Ascending aorta (tissue), 2 donors: ENCODE measurements at regions not wholly inside any gene's neighbourhood (a gene's known extent, or its start where the extent isn't known, plus 50 kb on each side); places are given as distances from the start of the nearest gene placed in this dataset.

Experiments
- DNase-seq, 2 donors: peaks; one replicate each; pipeline ENCODE4 v3.0.0-alpha.2; 2019; ENCODE audit warnings: low spot score in 2 of 2
- H3K27ac ChIP-seq, 2 donors: fragments of 200-600 bp; sonication (generic); one replicate each; pipeline ENCODE4 v1.5.1; 2016 to 2017; ENCODE audit warnings: mild to moderate bottlenecking in 1 of 2
- H3K27me3 ChIP-seq: fragments of 200-600 bp; sonication (generic); one replicate; pipeline ENCODE4 v1.5.1; 2017
- H3K36me3 ChIP-seq, 2 donors: fragments of 200-600 bp; sonication (generic); one replicate each; pipeline ENCODE4 v1.5.1; 2016
- H3K4me1 ChIP-seq, 2 donors: fragments of 200-600 bp; sonication (generic); one replicate each; pipeline ENCODE4 v1.5.1; 2016 to 2017; ENCODE audit warnings: mild to moderate bottlenecking in 1 of 2
- H3K4me3 ChIP-seq, 2 donors: fragments of 200-600 bp; sonication (generic); one replicate each; pipeline ENCODE4 v1.5.1; 2016 to 2017; ENCODE audit warnings: mild to moderate bottlenecking in 1 of 2
- H3K9me3 ChIP-seq, 2 donors: fragments of 200-600 bp; sonication (generic); one replicate each; pipeline ENCODE4 v1.5.1; 2016
- intact Hi-C: fragments of 100-400 bp; cut with DNase I; formaldehyde crosslinking; loops from one replicate; pipeline ENCODE4 v1.15.1; 2023
- TF ChIP-seq, protein P1 (sequence below), 3 experiments: fragments of 200-600 bp in 2 of 3; fragments of 450-650 bp in 1 of 3; sonication (generic) in 2 of 3; IDR thresholded peaks; one replicate each; pipeline ENCODE4 v1.5.1; 2016 to 2019; ENCODE audit warnings: antibody characterized with exemption in 3 of 3, mild to moderate bottlenecking in 1 of 3, moderate library complexity in 1 of 3

DNA sequence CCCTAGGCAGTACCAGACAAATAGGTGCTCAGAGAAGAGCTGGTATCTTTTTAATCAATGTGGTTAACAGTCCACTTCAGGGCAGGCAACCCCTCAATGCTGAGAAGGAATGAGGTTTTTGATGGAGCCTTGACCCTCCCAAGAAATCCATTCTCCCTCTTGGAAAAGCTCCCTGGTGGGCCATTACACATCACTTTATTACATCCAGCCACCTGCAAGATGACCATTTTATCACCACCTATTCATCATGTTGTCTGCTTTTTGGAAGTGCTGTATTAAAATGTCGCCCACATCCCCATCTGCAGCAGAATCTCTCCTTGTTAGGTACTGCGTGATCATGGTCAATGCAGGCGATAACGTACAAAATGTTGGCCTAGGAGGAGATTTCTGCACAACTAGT lies 614.7 kb upstream of the TMEM132C start:
- Histone ChIP-seq H3K4me3 (no peak overlapping the region), H3K27me3 (no peaks in the 10 kb centered on the region), H3K4me1 (no peaks in the 10 kb centered on the region), H3K9me3 (no peaks in the 10 kb centered on the region), H3K27ac (no peak overlapping the region), H3K36me3 (no peaks in the 10 kb centered on the region)
- intact Hi-C loops, result no loop called here
- TF ChIP-seq, protein P1, sequence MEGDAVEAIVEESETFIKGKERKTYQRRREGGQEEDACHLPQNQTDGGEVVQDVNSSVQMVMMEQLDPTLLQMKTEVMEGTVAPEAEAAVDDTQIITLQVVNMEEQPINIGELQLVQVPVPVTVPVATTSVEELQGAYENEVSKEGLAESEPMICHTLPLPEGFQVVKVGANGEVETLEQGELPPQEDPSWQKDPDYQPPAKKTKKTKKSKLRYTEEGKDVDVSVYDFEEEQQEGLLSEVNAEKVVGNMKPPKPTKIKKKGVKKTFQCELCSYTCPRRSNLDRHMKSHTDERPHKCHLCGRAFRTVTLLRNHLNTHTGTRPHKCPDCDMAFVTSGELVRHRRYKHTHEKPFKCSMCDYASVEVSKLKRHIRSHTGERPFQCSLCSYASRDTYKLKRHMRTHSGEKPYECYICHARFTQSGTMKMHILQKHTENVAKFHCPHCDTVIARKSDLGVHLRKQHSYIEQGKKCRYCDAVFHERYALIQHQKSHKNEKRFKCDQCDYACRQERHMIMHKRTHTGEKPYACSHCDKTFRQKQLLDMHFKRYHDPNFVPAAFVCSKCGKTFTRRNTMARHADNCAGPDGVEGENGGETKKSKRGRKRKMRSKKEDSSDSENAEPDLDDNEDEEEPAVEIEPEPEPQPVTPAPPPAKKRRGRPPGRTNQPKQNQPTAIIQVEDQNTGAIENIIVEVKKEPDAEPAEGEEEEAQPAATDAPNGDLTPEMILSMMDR (IDR thresholded peaks at IDR 0.05), result no peak
- DNase-seq, result no peak

DNA sequence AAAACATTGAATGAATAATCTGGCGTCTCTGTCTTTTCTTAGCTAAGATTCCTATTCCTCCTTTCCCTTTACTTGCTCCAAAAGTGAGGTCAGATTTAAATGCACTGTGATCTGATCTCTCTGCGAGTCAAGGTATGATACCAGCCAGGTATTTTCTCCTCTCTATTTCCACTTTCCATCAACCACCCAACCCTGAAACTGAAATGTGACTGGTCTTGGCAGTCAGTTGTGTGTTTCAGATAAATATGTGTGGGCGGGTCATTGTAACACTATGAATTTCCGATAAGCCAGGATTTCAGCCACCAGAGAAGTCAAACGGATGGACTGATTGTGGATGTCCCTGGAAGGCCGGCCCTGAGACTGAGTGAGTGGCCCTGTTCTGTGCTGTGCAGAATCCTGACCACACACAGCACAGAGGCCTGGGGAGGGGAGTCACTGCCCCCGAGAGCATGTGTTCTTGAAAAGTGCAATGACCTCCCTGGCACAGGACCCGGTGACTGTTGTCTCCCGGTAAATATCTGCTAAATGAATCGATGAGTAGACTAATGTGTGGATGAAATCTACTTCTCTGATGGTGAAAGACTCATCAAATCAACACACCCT lies 612.5 kb upstream of the TMEM132C start:
- intact Hi-C loops, result no loop called here
- Histone ChIP-seq H3K4me1 (no peaks in the 10 kb centered on the region), H3K4me3 (no peak overlapping the region), H3K36me3 (no peaks in the 10 kb centered on the region), H3K27me3 (no peaks in the 10 kb centered on the region), H3K27ac (no peak overlapping the region), H3K9me3 (no peaks in the 10 kb centered on the region)
- no peak for DNase-seq
- TF ChIP-seq, protein P1 (IDR thresholded peaks at IDR 0.05), result no peak

DNA sequence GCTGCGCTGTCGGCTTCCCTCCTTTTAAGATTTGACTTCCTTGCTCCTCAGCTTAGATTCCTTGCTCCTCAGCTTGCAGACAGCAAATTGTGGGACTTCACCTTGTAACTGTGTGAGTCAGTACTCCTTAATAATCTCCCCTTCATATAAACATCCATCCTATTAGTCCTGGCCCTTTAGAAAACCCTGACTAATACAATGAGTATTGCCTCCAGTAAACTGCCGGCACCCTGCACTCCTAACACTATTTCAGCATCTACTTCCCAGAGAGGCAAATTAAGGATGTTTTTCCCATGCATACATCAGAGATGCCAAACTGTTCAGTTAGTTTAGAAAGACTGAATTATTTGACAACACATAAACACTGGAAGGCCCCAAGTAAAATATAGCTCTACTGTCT lies 611.3 kb upstream of the TMEM132C start:
- no peak for DNase-seq
- TF ChIP-seq, protein P1 (IDR thresholded peaks at IDR 0.05), result no peak
- Histone ChIP-seq H3K4me3 (no peak overlapping the region), H3K27ac (no peak overlapping the region), H3K27me3 (no peaks in the 10 kb centered on the region), H3K9me3 (no peaks in the 10 kb centered on the region), H3K36me3 (no peaks in the 10 kb centered on the region), H3K4me1 (no peaks in the 10 kb centered on the region)
- intact Hi-C loops, result no loop called here

DNA sequence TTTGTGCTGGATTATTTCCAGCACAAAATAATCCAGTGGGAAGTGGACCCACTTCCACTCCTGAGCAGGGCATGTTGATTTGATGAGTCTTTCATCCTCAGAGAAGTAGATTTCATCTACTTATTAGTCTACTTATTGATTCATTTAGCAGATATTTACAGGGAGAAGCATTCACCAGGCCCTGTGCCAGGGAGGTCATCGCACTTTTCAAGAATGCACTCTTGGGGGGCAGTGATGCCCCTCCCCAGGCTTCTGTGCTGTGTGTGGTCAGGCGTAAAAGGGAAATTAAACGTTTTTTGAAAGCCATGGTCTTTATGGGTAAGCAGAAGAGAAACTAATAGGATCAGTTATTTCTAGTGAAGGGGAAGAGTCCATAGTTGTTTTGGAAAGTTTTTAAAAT lies 610.7 kb upstream of the TMEM132C start:
- Histone ChIP-seq H3K27me3 (no peaks in the 10 kb centered on the region), H3K4me3 (no peak overlapping the region), H3K9me3 (no peaks in the 10 kb centered on the region), H3K4me1 (no peaks in the 10 kb centered on the region), H3K27ac (no peak overlapping the region), H3K36me3 (no peaks in the 10 kb centered on the region)
- TF ChIP-seq, protein P1 (IDR thresholded peaks at IDR 0.05), result no peak
- DNase-seq, result no peak
- intact Hi-C loops, result no loop called here

DNA sequence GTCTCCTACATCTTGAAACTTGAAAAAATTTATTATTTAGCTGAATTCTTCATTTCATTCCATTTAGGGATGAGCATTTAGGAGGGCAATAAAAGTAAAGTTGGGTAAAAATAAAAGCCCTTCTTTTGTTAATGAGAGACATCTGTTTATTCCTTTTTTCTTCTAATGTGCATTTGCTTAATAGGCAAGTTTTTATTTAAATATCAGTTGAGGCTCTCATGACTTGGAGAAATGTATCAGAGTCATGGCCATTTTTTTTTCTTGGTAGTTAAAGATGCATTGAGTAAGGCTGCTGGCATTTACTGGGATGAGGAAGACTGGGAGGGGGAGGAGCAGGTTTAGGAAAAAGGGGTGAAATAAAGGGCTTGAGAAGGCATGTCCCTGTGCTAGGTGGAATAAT lies 609.9 kb upstream of the TMEM132C start:
- no peaks in the 10 kb centered on the region for H3K36me3 ChIP-seq
- H3K27ac ChIP-seq, result no peak overlapping the region
- TF ChIP-seq, protein P1 (IDR thresholded peaks at IDR 0.05), result no peak
- intact Hi-C loops, result no loop called here
- DNase-seq, result no peak
- H3K4me3 ChIP-seq, result no peak overlapping the region
- no peaks in the 10 kb centered on the region for H3K27me3 ChIP-seq
- H3K4me1 ChIP-seq, result no peaks in the 10 kb centered on the region
- no peaks in the 10 kb centered on the region for H3K9me3 ChIP-seq

DNA sequence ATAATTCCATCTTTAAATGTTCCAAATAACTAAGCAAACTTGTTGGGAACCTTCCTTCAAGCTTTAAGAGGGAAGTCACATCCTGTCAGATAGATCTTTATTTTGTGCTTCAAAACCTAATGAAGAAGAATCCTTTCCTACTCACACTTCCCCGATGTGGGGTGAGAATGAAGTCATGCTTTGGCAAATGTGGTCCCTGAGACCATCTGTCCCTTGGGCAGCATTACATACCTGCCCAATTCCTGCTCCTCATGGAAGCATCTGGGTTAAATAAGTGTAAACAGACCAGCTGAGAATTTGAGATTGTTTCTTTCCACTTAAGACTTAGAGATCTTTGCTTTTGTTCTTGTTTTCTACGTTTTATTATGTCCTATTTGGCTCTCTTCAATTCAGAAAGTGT lies 606.0 kb upstream of the TMEM132C start:
- no peak overlapping the region for H3K27ac ChIP-seq
- no peak overlapping the region for H3K4me3 ChIP-seq
- TF ChIP-seq, protein P1 (IDR thresholded peaks at IDR 0.05), result no peak
- intact Hi-C loops, result no loop called here
- DNase-seq, result no peak
- no peaks in the 10 kb centered on the region for H3K36me3 ChIP-seq
- no peaks in the 10 kb centered on the region for H3K9me3 ChIP-seq
- no peaks in the 10 kb centered on the region for H3K27me3 ChIP-seq
- H3K4me1 ChIP-seq, result no peaks in the 10 kb centered on the region
